GM21737 (cell line): ENCODE measurements at regions not wholly inside any gene's neighbourhood (a gene's known extent, or its start where the extent isn't known, plus 50 kb on each side); places are given as distances from the start of the nearest gene placed in this dataset.

Source experiments
- ATAC-seq: cut with Tn5 transposase; IDR thresholded peaks from one replicate; pipeline ENCODE4 v1.9.1; 2021; ENCODE audit warnings: mild to moderate bottlenecking, moderate library complexity; ENCODE audit not compliant: unreplicated experiment

- ATAC-seq: no peak
These were observed 2582.2 kb downstream of the PCDH7 start for GRCh38 chr4:33302321-33302720.

- no peak for ATAC-seq
These were observed 2586.0 kb downstream of the PCDH7 start for GRCh38 chr4:33306131-33306530.

GRCh38 chr4:33316033-33316432 is 2595.9 kb downstream of the PCDH7 start:
- no peak for ATAC-seq

GRCh38 chr4:33316578-33316977 is 2596.4 kb downstream of the PCDH7 start:
- ATAC-seq: no peak

GRCh38 chr4:33323393-33323792 is 2603.2 kb downstream of the PCDH7 start:
- no peak for ATAC-seq

GRCh38 chr4:33334416-33334815 is 2614.2 kb downstream of the PCDH7 start:
- ATAC-seq: no peak

- no peak for ATAC-seq
These were observed 2619.6 kb downstream of the PCDH7 start for GRCh38 chr4:33339762-33340161.

- no peak for ATAC-seq
These were observed 2620.0 kb downstream of the PCDH7 start for GRCh38 chr4:33340168-33340567.

GRCh38 chr4:33349376-33349775 is 2629.2 kb downstream of the PCDH7 start:
- ATAC-seq: no peak

- ATAC-seq: no peak
These were observed 2637.0 kb downstream of the PCDH7 start for GRCh38 chr4:33357121-33357520.

- ATAC-seq: no peak
These were observed 2649.3 kb downstream of the PCDH7 start for GRCh38 chr4:33369446-33369845.

GRCh38 chr4:33381816-33382215 is 2661.6 kb downstream of the PCDH7 start:
- ATAC-seq: no peak

GRCh38 chr4:33386764-33387163 is 2666.6 kb downstream of the PCDH7 start:
- no peak for ATAC-seq

- ATAC-seq: no peak
These were observed 2670.8 kb downstream of the PCDH7 start for GRCh38 chr4:33390976-33391375.

GRCh38 chr4:33395731-33396485 is 2675.7 kb downstream of the PCDH7 start:
- ATAC-seq: no peak

GRCh38 chr4:33400504-33400903 is 2680.3 kb downstream of the PCDH7 start:
- no peak for ATAC-seq

GRCh38 chr4:33407496-33407895 is 2687.3 kb downstream of the PCDH7 start:
- ATAC-seq: no peak

- ATAC-seq: no peak
These were observed 2691.0 kb downstream of the PCDH7 start for GRCh38 chr4:33411182-33411581.

- no peak for ATAC-seq
These were observed 2701.7 kb downstream of the PCDH7 start for GRCh38 chr4:33421887-33422286.

GRCh38 chr4:33422656-33423055 is 2702.5 kb downstream of the PCDH7 start:
- ATAC-seq: no peak

- no peak for ATAC-seq
These were observed 2705.8 kb downstream of the PCDH7 start for GRCh38 chr4:33425936-33426335.

GRCh38 chr4:33427676-33428075 is 2707.5 kb downstream of the PCDH7 start:
- no peak for ATAC-seq

GRCh38 chr4:33429971-33430370 is 2709.8 kb downstream of the PCDH7 start:
- no peak for ATAC-seq
